A549 (cell line): ENCODE measurements at regions not wholly inside any gene's neighbourhood (a gene's known extent, or its start where the extent isn't known, plus 50 kb on each side); places are given as distances from the start of the nearest gene placed in this dataset.

ENCODE experiments used
- ATAC-seq, 2 experiments: fragments of 200-7000 bp in 1 of 2; fragments of >200 bp in 1 of 2; cut with Nextera tagmentation in 1 of 2; cut with Tn5 transposase in 1 of 2; 3 replicates each; pipeline versions ENCODE4 v1.8.0 to v1.9.1; 2018 to 2020; ENCODE audit warnings: mild to moderate bottlenecking in 1 of 2, moderate library complexity in 1 of 2
- CTCF ChIA-PET: fragments of 300-600 bp; sonication (Branson Sonifier 250); formaldehyde crosslinking; extraction: SDS; loops from one replicate; lab custom pipeline; 2021; ENCODE audit warnings: antibody characterized with exemption, inconsistent platforms; lab: Yijun Ruan, JAX
- POLR2A ChIA-PET: fragments of 350-600 bp; formaldehyde crosslinking; extraction: SDS; loops from one replicate; lab custom pipeline; 2021; ENCODE audit warnings: antibody characterized with exemption, inconsistent platforms; lab: Yijun Ruan, JAX
- DNase-seq, 2 experiments: peaks; one replicate each; pipeline versions ENCODE4 v3.0.0 to v3.0.0-alpha.2; 2011 to 2016; ENCODE audit warnings: low read depth in 1 of 2, low spot score in 1 of 2
- FAIRE-seq: peaks from 2 replicates; lab custom pipeline; 2011; peaks lifted over from hg19 to GRCh38; lab: Jason Lieb, UNC
- H3K27ac ChIP-seq, 2 experiments: fragments of >200 bp; sonication (Bioruptor Twin); formaldehyde crosslinking; 3 replicates each; pipeline ENCODE4 v1.5.1; 2016 to 2017
- H3K4me1 ChIP-seq: fragments of >200 bp; sonication (Bioruptor Twin); formaldehyde crosslinking; 3 replicates; pipeline ENCODE4 v1.6.1; 2016
- H3K4me2 ChIP-seq: fragments of >200 bp; sonication (Bioruptor Twin); formaldehyde crosslinking; 3 replicates; pipeline ENCODE4 v1.6.1; 2016
- H3K4me3 ChIP-seq: fragments of >200 bp; sonication (Bioruptor Twin); formaldehyde crosslinking; 3 replicates; pipeline ENCODE4 v1.5.1; 2016
- H3K9me3 ChIP-seq: fragments of >200 bp; sonication (Bioruptor Twin); formaldehyde crosslinking; 3 replicates; pipeline ENCODE4 v1.6.1; 2016
- BHLHE40 ChIP-seq: IDR thresholded peaks from 2 replicates; pipeline ENCODE4 v1.6.1; 2012; ENCODE audit warnings: low read depth, low read length, inconsistent platforms
- CBX8 ChIP-seq: fragments of 200-600 bp; sonication (generic); IDR thresholded peaks from 2 replicates; pipeline ENCODE4 v1.6.1; 2016
- CEBPB ChIP-seq, 2 experiments: fragments of >200 bp in 1 of 2; sonication (Bioruptor Twin) in 1 of 2; formaldehyde crosslinking in 1 of 2; IDR thresholded peaks; 2 replicates each; pipeline ENCODE4 v1.6.1; 2012 to 2016
- CHD4 ChIP-seq: fragments of 200-600 bp; sonication (generic); IDR thresholded peaks from 2 replicates; pipeline ENCODE4 v1.6.1; 2016; ENCODE audit warnings: antibody characterized with exemption, mild to moderate bottlenecking, borderline replicate concordance
- E2F6 ChIP-seq: IDR thresholded peaks from 2 replicates; pipeline ENCODE4 v1.6.1; 2012; ENCODE audit warnings: low read depth, borderline replicate concordance
- FOSB ChIP-seq: fragments of 250-450 bp; sonication (Bioruptor Pico); IDR thresholded peaks from 2 replicates; pipeline ENCODE4 v1.5.0; 2020; ENCODE audit warnings: mild to moderate bottlenecking, moderate library complexity
- HEYL ChIP-seq: fragments of 250-450 bp; sonication (Bioruptor Pico); IDR thresholded peaks from 2 replicates; pipeline ENCODE4 v1.8.0; 2021; ENCODE audit warnings: mild to moderate bottlenecking, moderate library complexity
- HOXB5 ChIP-seq: fragments of 250-450 bp; sonication (Bioruptor Pico); IDR thresholded peaks from 2 replicates; pipeline ENCODE4 v1.5.0; 2020; ENCODE audit warnings: mild to moderate bottlenecking, moderate library complexity
- KDM1A ChIP-seq: fragments of 200-600 bp; sonication (generic); IDR thresholded peaks from 2 replicates; pipeline ENCODE4 v1.6.1; 2016; ENCODE audit warnings: low read depth, mild to moderate bottlenecking
- MYC ChIP-seq: IDR thresholded peaks from 2 replicates; pipeline ENCODE4 v1.6.1; 2012; ENCODE audit warnings: mild to moderate bottlenecking, inconsistent platforms, low read length, improper control_type of control experiment, borderline replicate concordance
- NR3C1 ChIP-seq: fragments of >200 bp; sonication (Bioruptor Twin); formaldehyde crosslinking; IDR thresholded peaks from 3 replicates; pipeline ENCODE4 v1.6.1; 2017
- POLR2A ChIP-seq: IDR thresholded peaks from 2 replicates; pipeline ENCODE4 v1.6.1; 2012; ENCODE audit warnings: mild to moderate bottlenecking, low read length
- POLR2AphosphoS2 ChIP-seq: conservative IDR thresholded peaks from 2 replicates; pipeline ENCODE4 v1.6.1; 2012; ENCODE audit warnings: low read length, improper control_type of control experiment, inconsistent platforms
- RARB ChIP-seq: fragments of 250-450 bp; sonication (Bioruptor Pico); IDR thresholded peaks from 2 replicates; pipeline ENCODE4 v1.8.0; 2021; ENCODE audit warnings: mild to moderate bottlenecking, moderate library complexity
- SMC3 ChIP-seq: fragments of >200 bp; sonication (Bioruptor Twin); formaldehyde crosslinking; IDR thresholded peaks from 3 replicates; pipeline ENCODE4 v1.6.1; 2018; ENCODE audit warnings: inconsistent platforms
- TFCP2L1 ChIP-seq: fragments of 250-450 bp; sonication (Bioruptor Pico); IDR thresholded peaks from 2 replicates; pipeline ENCODE4 v1.5.0; 2021; ENCODE audit warnings: mild to moderate bottlenecking
- TP53 ChIP-seq: fragments of 250-450 bp; sonication (Bioruptor Pico); IDR thresholded peaks from 2 replicates; pipeline ENCODE4 v1.5.0; 2021; ENCODE audit warnings: mild to moderate bottlenecking, moderate library complexity
- USF2 ChIP-seq: fragments of 450-650 bp; IDR thresholded peaks from 2 replicates; pipeline ENCODE4 v1.6.1; 2014; ENCODE audit warnings: antibody characterized with exemption
- ZC3H11A ChIP-seq: fragments of 450-650 bp; IDR thresholded peaks from 2 replicates; pipeline ENCODE4 v1.6.1; 2014; ENCODE audit warnings: antibody characterized with exemption, mild to moderate bottlenecking
- ZFP36 ChIP-seq: fragments of 450-650 bp; IDR thresholded peaks from 2 replicates; pipeline ENCODE4 v1.6.1; 2014; ENCODE audit warnings: borderline replicate concordance; ENCODE audit not compliant: partially characterized antibody
- WGBS: methylation state at CpG from one replicate; pipeline ENCODE4 v1.1.6; 2017; ENCODE audit errors: missing lambda C conversion rate; 5-methylcytosine and 5-hydroxymethylcytosine counted together
- TF ChIP-seq, protein P1 (sequence below): fragments of >200 bp; sonication (Bioruptor Twin); formaldehyde crosslinking; IDR thresholded peaks from 3 replicates; pipeline ENCODE4 v1.6.1; 2016
- TF ChIP-seq, protein P2 (sequence below): fragments of 150-350 bp; IDR thresholded peaks from 2 replicates; pipeline ENCODE4 v1.6.1; 2014; ENCODE audit warnings: low read depth, mild to moderate bottlenecking, low read length

GRCh38 chr6:119481976-119482375 is 132.4 kb upstream of the MAN1A1 start:
- Histone ChIP-seq H3K27ac (no peak overlapping the region), H3K4me3 (no peak overlapping the region), H3K9me3 (no peaks in the 10 kb centered on the region), H3K4me2 (no peak overlapping the region), H3K4me1 (no peaks in the 10 kb centered on the region)
- DNase-seq (no peak), ATAC-seq (no peak), FAIRE-seq (no peak)
- ChIA-PET POLR2A (no interaction called here), CTCF (no interaction called here)
- WGBS = 5% methylated on average over 1 of the region's 1 CpG
- TF ChIP-seq POLR2A (no peak), HEYL (CRISPR knock-in tag) (no peak), NR3C1 (no peak)

GRCh38 chr6:119480961-119481497 is 131.5 kb upstream of the MAN1A1 start:
- H3K4me3 ChIP-seq = no peak overlapping the region
- no peak overlapping the region for H3K4me2 ChIP-seq
- no peaks in the 10 kb centered on the region for H3K9me3 ChIP-seq
- POLR2A ChIA-PET = no interaction called here
- H3K4me1 ChIP-seq = no peaks in the 10 kb centered on the region
- no peak for ATAC-seq
- TF ChIP-seq ZFP36 (no peak), TFCP2L1 (no peak), RARB (CRISPR knock-in tag) (no peak), ZC3H11A (no peak), KDM1A (no peak), BHLHE40 (no peak), CEBPB (IDR thresholded peaks at IDR 0.05) (no peak), SMC3 (no peak), E2F6 (no peak), MYC (no peak), FOSB (no peak), POLR2AphosphoS2 (no peak), HOXB5 (CRISPR knock-in tag) (no peak), NR3C1 (no peak), CBX8 (no peak), USF2 (no peak), CHD4 (no peak), TP53 (CRISPR knock-in tag) (no peak)
- TF ChIP-seq, protein P1, sequence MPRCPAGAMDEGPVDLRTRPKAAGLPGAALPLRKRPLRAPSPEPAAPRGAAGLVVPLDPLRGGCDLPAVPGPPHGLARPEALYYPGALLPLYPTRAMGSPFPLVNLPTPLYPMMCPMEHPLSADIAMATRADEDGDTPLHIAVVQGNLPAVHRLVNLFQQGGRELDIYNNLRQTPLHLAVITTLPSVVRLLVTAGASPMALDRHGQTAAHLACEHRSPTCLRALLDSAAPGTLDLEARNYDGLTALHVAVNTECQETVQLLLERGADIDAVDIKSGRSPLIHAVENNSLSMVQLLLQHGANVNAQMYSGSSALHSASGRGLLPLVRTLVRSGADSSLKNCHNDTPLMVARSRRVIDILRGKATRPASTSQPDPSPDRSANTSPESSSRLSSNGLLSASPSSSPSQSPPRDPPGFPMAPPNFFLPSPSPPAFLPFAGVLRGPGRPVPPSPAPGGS = no peak
- TF ChIP-seq, protein P2, sequence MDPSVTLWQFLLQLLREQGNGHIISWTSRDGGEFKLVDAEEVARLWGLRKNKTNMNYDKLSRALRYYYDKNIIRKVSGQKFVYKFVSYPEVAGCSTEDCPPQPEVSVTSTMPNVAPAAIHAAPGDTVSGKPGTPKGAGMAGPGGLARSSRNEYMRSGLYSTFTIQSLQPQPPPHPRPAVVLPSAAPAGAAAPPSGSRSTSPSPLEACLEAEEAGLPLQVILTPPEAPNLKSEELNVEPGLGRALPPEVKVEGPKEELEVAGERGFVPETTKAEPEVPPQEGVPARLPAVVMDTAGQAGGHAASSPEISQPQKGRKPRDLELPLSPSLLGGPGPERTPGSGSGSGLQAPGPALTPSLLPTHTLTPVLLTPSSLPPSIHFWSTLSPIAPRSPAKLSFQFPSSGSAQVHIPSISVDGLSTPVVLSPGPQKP = no peak
- TF ChIP-seq, all 56 proteins: peak for 0
- H3K27ac ChIP-seq = no peak overlapping the region
- CTCF ChIA-PET = no interaction called here
- 78% methylated on average over 1 of the region's 1 CpG for WGBS
- no peak for DNase-seq
- FAIRE-seq = no peak
